PC-3 (cell line): ENCODE measurements at regions not wholly inside any gene's neighbourhood (a gene's known extent, or its start where the extent isn't known, plus 50 kb on each side); places are given as distances from the start of the nearest gene placed in this dataset.
"Not testable (repeated sequence)": the region's sequence is repeated elsewhere in the genome, so short reads cannot be mapped to it uniquely, and the experiment has no call there.

Source experiments
- EZH2phosphoT487 ChIP-seq: fragments of 300-600 bp; sonication (generic); IDR thresholded peaks from 2 replicates; pipeline ENCODE4 v1.6.1; 2018; ENCODE audit warnings: mild to moderate bottlenecking, antibody characterized with exemption, low read length, borderline replicate concordance
- TF ChIP-seq, protein P1 (sequence below): fragments of 300-600 bp; sonication (generic); conservative IDR thresholded peaks from 2 replicates; pipeline ENCODE4 v1.5.1; 2017; ENCODE audit warnings: antibody characterized with exemption, low read depth, mild to moderate bottlenecking, low read length

DNA sequence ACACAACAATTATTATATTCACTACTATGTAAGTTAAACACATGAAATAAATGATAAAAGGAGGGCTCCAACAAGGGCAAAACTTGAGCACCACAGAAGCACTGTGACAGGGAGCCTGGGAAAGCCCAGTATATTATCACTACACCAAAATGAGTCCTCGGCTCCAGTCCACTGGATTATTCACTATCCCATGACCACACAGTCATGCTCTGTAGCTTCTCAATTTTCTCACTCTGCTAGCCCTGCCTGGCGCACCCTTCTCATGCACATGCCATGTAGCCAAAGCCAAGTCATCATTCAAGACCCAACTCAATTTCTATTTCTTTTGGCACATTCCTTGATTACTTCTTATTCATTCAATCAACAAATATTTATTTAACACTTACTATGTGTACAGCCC is 2378.5 kb downstream of the EPHA3 start:
- TF ChIP-seq, protein P1, sequence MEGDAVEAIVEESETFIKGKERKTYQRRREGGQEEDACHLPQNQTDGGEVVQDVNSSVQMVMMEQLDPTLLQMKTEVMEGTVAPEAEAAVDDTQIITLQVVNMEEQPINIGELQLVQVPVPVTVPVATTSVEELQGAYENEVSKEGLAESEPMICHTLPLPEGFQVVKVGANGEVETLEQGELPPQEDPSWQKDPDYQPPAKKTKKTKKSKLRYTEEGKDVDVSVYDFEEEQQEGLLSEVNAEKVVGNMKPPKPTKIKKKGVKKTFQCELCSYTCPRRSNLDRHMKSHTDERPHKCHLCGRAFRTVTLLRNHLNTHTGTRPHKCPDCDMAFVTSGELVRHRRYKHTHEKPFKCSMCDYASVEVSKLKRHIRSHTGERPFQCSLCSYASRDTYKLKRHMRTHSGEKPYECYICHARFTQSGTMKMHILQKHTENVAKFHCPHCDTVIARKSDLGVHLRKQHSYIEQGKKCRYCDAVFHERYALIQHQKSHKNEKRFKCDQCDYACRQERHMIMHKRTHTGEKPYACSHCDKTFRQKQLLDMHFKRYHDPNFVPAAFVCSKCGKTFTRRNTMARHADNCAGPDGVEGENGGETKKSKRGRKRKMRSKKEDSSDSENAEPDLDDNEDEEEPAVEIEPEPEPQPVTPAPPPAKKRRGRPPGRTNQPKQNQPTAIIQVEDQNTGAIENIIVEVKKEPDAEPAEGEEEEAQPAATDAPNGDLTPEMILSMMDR = not testable (repeated sequence)
- TF ChIP-seq EZH2phosphoT487 = not testable (repeated sequence)
